GM12874 (cell line): ENCODE measurements at regions not wholly inside any gene's neighbourhood (a gene's known extent, or its start where the extent isn't known, plus 50 kb on each side); places are given as distances from the start of the nearest gene placed in this dataset.

Experiments used
- CTCF ChIP-seq: IDR thresholded peaks from 2 replicates; pipeline ENCODE4 v1.5.1; 2011; ENCODE audit warnings: low read depth, mild to moderate bottlenecking, control low read depth, low read length, moderate library complexity; ENCODE audit not compliant: insufficient read depth

DNA sequence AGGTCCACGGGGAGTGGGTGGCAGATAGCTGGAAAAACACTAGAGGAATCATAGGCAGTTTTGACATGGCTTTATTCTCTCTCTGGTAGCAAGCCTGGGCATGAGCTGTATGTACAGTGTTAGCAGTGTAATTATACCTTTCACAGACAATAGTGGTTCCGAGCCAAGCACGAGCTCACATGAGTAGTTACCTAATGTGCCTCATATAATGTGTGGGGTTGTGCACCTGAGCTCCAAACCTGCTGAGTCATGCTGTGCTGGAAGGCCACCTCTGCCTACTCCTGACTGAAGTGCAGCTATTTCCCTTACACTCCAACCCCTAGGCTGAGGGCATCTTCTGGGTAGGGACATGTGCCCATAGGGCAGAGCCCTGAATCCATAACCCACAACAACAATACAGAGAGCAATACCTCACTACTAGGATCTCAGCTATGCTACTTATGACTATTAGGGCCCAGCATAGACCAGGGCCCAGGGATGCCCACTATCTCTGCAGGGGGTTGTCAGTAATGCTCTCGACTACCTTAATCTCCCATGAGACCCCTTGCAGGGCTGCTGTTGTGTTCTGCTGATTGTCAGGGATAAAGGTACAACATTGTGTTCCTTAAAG lies 432.1 kb downstream of the DYNC2H1 start:
- TF ChIP-seq CTCF, result no peak

DNA sequence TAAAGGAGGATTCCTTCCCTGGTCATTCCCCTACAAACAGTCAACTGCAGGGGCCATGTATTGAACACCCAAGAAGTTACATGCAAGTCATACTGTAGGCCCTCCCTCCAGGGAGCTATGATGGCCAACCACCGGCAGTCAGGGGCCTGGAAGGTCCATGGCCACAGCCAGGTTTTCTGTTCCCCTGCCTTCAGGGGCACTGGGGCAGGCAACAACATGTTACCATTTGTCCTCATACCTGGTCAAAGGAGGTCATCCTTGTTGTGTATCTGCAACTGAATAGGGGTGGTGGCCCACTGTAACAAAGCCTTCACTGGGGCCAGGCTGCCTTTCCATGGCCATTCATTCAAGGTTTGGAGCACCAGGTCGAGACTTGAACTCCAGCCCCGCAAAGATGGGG lies 433.6 kb downstream of the DYNC2H1 start:
- TF ChIP-seq CTCF, result no peak

DNA sequence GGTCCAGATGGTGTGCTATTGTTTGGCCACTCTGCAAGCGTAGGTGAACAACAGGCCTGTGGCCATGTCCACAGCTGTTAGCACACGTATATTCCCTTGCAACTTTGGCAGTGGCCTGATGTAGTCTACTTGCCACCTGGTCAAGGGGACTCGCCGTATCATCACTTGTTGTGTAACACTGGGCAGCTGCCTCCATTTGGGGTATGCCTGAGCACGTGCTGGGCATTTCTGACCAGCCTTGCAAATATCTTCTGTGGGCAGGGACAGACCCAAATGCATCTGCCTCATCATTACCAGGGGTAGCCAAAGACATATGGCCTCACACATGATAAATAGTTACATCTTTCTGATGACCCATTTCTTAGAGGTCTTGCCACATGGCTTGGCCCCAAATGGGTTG lies 434.2 kb downstream of the DYNC2H1 start:
- TF ChIP-seq CTCF, result no peak

GRCh38 chr11:103544874-103545273 lies 435.6 kb downstream of the DYNC2H1 start:
- TF ChIP-seq CTCF, result no peak

DNA sequence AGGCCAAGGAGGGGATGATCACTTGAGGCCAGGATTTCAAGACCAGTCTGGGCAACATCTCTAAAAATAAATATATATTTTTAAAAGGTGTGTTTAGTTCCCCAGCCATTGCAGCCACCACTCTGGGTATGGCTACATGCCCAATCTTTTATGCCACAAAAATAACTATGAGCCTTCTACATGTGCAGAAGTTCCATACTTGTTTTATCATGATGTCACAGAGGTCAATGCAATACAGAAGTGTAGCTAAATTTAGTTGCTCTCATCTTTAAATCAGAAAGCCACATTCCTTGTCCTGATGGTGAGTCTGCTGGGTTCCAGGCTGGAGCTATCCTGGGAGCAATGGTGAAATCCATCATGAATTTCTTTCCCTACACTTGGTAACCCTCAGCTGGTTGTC lies 436.3 kb downstream of the DYNC2H1 start:
- TF ChIP-seq CTCF, result no peak

GRCh38 chr11:103546236-103546635 lies 437.0 kb downstream of the DYNC2H1 start:
- no peak for TF ChIP-seq CTCF

GRCh38 chr11:103547024-103547423 lies 437.8 kb downstream of the DYNC2H1 start:
- no peak for TF ChIP-seq CTCF
